GM21717 (cell line): ENCODE measurements at regions not wholly inside any gene's neighbourhood (a gene's known extent, or its start where the extent isn't known, plus 50 kb on each side); places are given as distances from the start of the nearest gene placed in this dataset.

Experiments used
- ATAC-seq: cut with Tn5 transposase; IDR thresholded peaks from one replicate; pipeline ENCODE4 v1.9.1; 2021; ENCODE audit warnings: mild to moderate bottlenecking, moderate library complexity; ENCODE audit not compliant: unreplicated experiment

DNA sequence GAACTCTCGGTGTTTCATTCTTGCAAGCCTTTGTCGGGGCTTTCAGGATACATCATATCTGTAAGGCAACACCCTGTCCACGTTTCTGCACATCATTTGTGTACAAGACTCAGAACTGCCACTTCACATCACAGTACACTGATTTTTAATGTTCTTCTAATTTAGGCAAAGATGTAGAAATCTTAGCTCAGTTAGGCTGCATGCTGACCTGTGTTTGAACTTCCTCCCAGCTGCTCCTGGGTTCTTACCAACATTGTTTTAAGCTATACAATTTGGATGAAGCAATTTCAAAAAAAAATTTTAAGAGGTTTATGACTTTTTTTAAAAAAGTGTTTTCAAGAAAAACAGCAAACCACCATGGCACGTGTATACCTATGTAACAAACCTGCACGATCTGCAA is 1047.9 kb upstream of the SLC10A2 start:
- no peak for ATAC-seq

DNA sequence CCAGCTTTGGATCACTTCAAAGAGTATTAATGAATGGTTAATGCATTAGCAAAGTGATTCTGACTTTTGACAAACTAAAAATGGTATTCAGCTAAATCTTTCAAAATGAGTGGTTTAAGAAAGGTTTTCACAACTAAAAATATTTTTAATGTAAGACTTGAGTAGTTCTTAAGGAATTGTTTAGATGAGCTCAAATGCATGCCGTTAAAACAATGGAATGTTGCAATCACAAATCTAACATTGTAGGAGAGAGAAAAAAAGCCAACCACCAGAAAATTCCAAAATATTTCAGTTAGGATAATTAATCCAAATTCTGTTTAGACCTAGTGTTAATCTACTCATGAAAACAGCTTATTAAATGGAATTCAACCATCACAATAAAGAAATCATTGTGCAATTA is 1044.8 kb upstream of the SLC10A2 start:
- ATAC-seq, result no peak

DNA sequence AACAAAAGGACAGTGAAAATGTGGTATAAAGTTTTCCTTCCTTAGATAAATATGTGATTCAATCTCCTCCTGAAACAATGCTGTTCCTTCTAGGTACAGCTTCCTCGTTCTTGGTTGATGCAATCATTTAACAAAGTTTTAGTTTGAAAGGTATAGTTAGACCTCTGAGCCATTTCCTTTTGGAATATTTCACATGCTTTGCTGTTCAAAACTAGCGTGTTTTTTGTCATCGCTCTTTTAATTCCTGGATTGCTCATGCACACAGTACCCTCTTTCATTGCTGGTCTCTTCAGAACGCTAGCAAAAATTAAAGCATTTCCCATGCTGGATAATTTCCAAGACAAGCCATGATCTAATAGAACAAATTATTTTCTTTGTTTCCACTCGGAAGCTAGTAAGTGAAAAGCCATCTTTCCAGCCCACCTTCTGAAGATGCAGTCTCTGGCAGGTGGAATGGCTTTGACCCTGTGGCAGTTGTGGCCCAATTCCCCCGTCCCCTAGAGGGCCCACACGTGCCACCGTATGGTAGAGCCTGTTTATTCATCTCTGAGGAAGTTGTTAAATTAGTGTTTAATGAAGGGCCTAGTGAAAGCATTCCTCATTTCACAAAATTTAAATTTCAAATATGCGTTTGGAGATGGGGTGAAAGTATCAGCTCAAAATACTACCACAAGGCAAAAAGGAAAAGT is 1040.6 kb upstream of the SLC10A2 start:
- ATAC-seq, result no peak

DNA sequence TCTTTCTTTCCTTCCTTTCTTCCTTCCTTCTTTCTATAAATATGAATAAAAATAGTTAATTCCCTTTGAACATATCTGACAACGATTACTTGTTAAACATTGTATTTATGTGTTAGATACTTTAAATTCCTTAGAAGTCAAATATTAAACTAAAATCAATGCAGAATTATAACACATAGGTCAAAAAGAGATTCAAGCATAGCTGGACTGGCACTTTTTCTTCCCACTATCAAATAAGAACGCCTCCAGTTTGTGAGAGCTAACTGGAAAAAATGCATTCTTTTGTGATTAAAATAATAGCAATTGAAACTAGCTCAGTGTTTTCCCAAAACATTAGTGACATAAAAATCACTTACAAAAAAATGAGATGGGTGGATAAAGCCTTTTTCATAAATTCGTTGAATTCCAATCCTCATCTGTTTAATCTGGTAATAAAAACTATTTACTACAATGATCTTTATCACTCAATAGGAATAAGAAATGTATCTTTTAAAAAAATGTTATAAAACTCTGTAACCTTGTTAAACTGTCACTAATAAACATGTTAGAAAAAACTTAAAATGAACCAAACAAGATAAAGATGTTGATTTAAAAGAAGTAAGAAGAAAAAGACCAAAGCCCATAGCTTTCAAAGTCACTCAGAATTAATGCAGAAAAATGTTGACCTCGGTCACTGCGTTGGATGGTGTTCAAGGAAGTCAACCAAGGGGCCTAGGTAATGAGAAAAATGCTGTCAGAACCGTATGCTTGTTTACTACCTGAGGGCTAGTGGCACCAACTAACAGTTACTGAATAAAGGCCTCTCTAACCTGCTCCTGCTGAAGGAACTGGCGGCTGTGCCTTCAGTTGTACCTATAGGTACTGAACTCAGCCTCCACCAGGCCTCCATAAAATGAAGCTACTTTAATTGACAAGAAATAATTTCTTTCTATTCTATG is 1039.5 kb upstream of the SLC10A2 start:
- no peak for ATAC-seq

GRCh38 chr13:104099750-104100149 is 1033.5 kb upstream of the SLC10A2 start:
- ATAC-seq, result no peak

- no peak for ATAC-seq
These were observed 1032.2 kb upstream of the SLC10A2 start for GRCh38 chr13:104098421-104098820.

- ATAC-seq, result no peak
These were observed 1020.5 kb upstream of the SLC10A2 start for GRCh38 chr13:104086759-104087158.

GRCh38 chr13:104086210-104086609 is 1020.0 kb upstream of the SLC10A2 start:
- ATAC-seq, result no peak

- ATAC-seq, result no peak
These were observed 1019.4 kb upstream of the SLC10A2 start for GRCh38 chr13:104085611-104086010.

DNA sequence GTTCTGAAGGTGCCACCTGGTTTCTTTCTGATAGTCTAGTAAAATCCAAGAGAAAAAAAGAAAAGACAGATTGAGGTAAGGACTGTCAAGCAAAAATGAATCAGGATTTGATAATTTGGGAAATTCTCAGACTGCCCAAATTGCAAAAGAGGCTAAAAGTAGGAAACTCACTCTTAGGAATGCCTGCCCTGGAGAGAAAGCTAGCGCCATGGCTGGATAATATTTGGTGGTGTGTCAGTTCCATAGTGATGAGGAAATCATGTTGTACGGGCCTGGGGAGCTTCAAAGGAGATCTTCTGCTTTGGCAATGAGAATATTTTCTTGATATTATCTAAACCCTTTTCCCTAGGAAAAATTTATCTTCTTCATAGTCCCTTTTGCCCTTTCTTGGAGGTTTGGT is 1008.1 kb upstream of the SLC10A2 start:
- ATAC-seq, result no peak

DNA sequence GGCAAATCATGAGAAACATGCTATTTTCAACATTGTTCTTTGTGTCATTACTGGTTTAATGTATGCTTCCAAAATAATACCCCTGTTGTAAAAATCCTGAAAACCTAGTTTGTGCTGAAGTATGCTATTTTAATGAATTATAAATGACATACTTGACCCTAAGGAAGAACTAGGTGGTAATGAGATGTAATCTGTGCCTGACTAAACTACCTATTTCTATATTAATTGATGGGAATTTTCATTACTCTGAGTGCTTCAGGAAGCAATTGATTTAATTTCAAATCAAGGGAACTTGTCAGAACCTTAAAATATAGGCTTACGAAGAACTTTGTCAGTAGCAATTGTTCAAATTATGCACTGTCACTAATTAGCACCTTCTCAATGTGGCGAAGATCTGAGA is 1005.6 kb upstream of the SLC10A2 start:
- no peak for ATAC-seq

DNA sequence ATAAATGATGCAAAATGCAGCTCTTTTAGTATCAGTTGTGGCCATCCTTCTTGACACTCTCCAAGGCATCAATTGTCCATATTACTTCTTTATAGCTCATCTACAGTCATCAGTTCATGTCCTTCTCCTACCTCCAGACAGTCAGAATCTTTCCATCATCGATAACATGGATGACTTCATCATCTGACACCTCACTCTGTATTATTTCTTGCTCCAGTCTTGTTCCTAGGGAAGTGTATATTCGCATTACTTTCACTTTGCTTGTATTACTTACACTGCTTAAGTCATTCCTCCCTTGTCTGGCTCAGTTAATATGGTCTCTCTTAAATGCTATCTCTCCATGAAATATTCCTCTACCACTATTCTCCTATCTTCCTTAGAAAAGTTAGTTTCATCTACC is 999.1 kb upstream of the SLC10A2 start:
- no peak for ATAC-seq

GRCh38 chr13:104057861-104058260 is 991.6 kb upstream of the SLC10A2 start:
- ATAC-seq, result no peak

- no peak for ATAC-seq
These were observed 979.7 kb upstream of the SLC10A2 start for GRCh38 chr13:104045907-104046306.

- ATAC-seq, result no peak
These were observed 977.0 kb upstream of the SLC10A2 start for GRCh38 chr13:104043184-104043583.

DNA sequence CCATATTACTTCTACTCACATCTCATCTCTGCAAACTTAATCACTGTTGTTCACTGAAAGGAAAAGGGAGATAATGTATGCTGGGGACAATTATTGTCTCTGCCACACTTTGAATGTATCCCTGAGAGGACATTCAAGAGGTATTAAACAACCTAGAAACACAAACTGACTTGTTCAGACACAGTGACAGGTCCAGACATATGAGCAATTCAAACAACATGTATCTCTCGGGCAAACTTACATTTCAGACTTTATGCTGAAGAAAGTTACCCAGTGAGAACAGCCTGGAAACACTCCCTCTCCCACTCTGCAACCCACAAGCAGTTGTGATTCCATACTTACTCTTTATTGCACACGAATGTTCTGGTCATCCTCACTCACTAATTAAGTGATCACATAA is 968.7 kb upstream of the SLC10A2 start:
- no peak for ATAC-seq

- ATAC-seq, result no peak
These were observed 959.1 kb upstream of the SLC10A2 start for GRCh38 chr13:104025303-104025702.

- ATAC-seq, result no peak
These were observed 958.4 kb upstream of the SLC10A2 start for GRCh38 chr13:104024416-104025170.

DNA sequence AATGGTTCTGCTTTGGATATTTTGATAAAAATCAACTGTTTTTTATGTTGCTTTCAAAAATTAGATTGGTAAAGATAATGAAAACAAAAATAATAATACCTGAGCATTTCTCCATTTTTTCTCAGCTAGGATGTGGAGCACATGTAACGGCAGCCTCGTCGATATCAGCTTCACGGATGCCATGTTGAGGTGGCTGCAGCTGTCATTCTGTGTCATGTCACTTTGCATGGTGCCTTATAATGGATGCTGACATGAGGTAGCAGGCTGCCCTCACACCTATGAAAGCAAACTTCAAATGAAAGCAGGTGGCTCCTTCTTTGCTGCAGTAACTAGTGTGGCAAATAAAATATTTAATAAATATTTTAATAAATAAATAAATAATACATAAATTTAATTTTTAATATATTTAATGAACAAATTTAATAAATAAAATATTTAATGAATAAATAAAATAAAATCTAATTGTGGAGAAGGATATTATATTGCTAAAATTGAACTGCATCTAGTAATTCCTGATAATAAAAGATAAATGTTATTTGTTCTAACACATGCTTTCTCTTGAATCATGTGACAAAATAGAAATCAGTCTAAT is 955.7 kb upstream of the SLC10A2 start:
- ATAC-seq, result no peak

DNA sequence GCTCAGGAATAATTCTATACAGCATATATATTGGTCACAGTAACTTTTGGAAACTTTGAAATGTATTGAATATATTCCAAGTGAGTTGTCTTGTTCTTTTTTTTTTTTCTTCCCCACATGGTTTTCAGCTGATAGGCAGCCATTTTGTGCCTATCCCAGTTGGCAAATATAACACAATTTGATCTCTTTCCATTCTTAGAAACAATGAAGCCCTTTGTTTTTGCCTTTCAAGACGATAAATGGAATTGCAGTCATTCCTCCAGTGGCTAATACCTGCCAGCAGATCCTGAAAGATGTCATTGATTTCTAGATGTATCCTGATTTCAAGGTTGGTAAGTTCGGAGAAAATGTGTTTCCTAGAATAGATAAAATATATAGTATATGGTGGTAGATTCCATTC is 951.1 kb upstream of the SLC10A2 start:
- no peak for ATAC-seq
